ENCODE measurements at regions not wholly inside any gene's neighbourhood (a gene's known extent, or its start where the extent isn't known, plus 50 kb on each side); places are given as distances from the start of the nearest gene placed in this dataset.
"Not testable (repeated sequence)": the region's sequence is repeated elsewhere in the genome, so short reads cannot be mapped to it uniquely, and the experiment has no call there.

- Histone ChIP-seq H3K9ac (ENCODE audit: low read length) (no peak overlapping the region), H3K36me3 (ENCODE audit: control insufficient read depth, insufficient read depth, low read length) (no peaks in the 10 kb centered on the region), H3K27ac (ENCODE audit: low read depth, low read length) (no peak overlapping the region), H3K27me3 (ENCODE audit: control insufficient read depth, insufficient read depth, low read length) (no peaks in the 10 kb centered on the region), H3K4me3 (ENCODE audit: low read length) (no peak overlapping the region), H3K4me1 (ENCODE audit: control insufficient read depth, insufficient read depth, low read length) (no peaks in the 10 kb centered on the region)
Observed at GRCh38 chr2:14903709-14904374, 271.3 kb downstream of the LRATD1 start.

GRCh38 chr2:14904378-14904777, 271.9 kb downstream of the LRATD1 start:
- not testable (repeated sequence) for H3K9ac ChIP-seq (ENCODE audit: low read length); H3K4me1 ChIP-seq (ENCODE audit: control insufficient read depth, insufficient read depth, low read length); H3K36me3 ChIP-seq (ENCODE audit: control insufficient read depth, insufficient read depth, low read length); H3K4me3 ChIP-seq (ENCODE audit: low read length); H3K27ac ChIP-seq (ENCODE audit: low read depth, low read length); H3K27me3 ChIP-seq (ENCODE audit: control insufficient read depth, insufficient read depth, low read length)

GRCh38 chr2:14905571-14905970, 273.1 kb downstream of the LRATD1 start:
- H3K9ac ChIP-seq (ENCODE audit: low read length), result no peak overlapping the region
- H3K36me3 ChIP-seq (ENCODE audit: control insufficient read depth, insufficient read depth, low read length), result no peaks in the 10 kb centered on the region
- no peak overlapping the region for H3K27ac ChIP-seq (ENCODE audit: low read depth, low read length)
- no peaks in the 10 kb centered on the region for H3K27me3 ChIP-seq (ENCODE audit: control insufficient read depth, insufficient read depth, low read length)
- no peaks in the 10 kb centered on the region for H3K4me1 ChIP-seq (ENCODE audit: control insufficient read depth, insufficient read depth, low read length)
- H3K4me3 ChIP-seq (ENCODE audit: low read length), result no peak overlapping the region

- Histone ChIP-seq H3K4me1 (ENCODE audit: control insufficient read depth, insufficient read depth, low read length) (no peaks in the 10 kb centered on the region), H3K27me3 (ENCODE audit: control insufficient read depth, insufficient read depth, low read length) (no peaks in the 10 kb centered on the region), H3K36me3 (ENCODE audit: control insufficient read depth, insufficient read depth, low read length) (no peaks in the 10 kb centered on the region), H3K9ac (ENCODE audit: low read length) (no peak overlapping the region), H3K4me3 (ENCODE audit: low read length) (no peak overlapping the region), H3K27ac (ENCODE audit: low read depth, low read length) (no peak overlapping the region)
Observed at GRCh38 chr2:14907014-14907612, 274.6 kb downstream of the LRATD1 start.

- Histone ChIP-seq H3K4me1 (ENCODE audit: control insufficient read depth, insufficient read depth, low read length) (no peaks in the 10 kb centered on the region), H3K27ac (ENCODE audit: low read depth, low read length) (no peak overlapping the region), H3K4me3 (ENCODE audit: low read length) (no peak overlapping the region), H3K27me3 (ENCODE audit: control insufficient read depth, insufficient read depth, low read length) (no peaks in the 10 kb centered on the region), H3K36me3 (ENCODE audit: control insufficient read depth, insufficient read depth, low read length) (no peaks in the 10 kb centered on the region), H3K9ac (ENCODE audit: low read length) (no peak overlapping the region)
Observed at GRCh38 chr2:14909795-14910194, 277.3 kb downstream of the LRATD1 start.

- Histone ChIP-seq H3K36me3 (ENCODE audit: control insufficient read depth, insufficient read depth, low read length) (no peaks in the 10 kb centered on the region), H3K27ac (ENCODE audit: low read depth, low read length) (no peak overlapping the region), H3K27me3 (ENCODE audit: control insufficient read depth, insufficient read depth, low read length) (no peaks in the 10 kb centered on the region), H3K9ac (ENCODE audit: low read length) (no peak overlapping the region), H3K4me3 (ENCODE audit: low read length) (no peak overlapping the region), H3K4me1 (ENCODE audit: control insufficient read depth, insufficient read depth, low read length) (no peaks in the 10 kb centered on the region)
Observed at GRCh38 chr2:14910654-14911053, 278.1 kb downstream of the LRATD1 start.

GRCh38 chr2:14915983-14916382, 283.5 kb downstream of the LRATD1 start:
- Histone ChIP-seq H3K27me3 (ENCODE audit: control insufficient read depth, insufficient read depth, low read length) (no peaks in the 10 kb centered on the region), H3K36me3 (ENCODE audit: control insufficient read depth, insufficient read depth, low read length) (no peaks in the 10 kb centered on the region), H3K27ac (ENCODE audit: low read depth, low read length) (no peak overlapping the region), H3K9ac (ENCODE audit: low read length) (no peak overlapping the region), H3K4me3 (ENCODE audit: low read length) (no peak overlapping the region), H3K4me1 (ENCODE audit: control insufficient read depth, insufficient read depth, low read length) (no peaks in the 10 kb centered on the region)

- no peaks in the 10 kb centered on the region for H3K4me1 ChIP-seq (ENCODE audit: control insufficient read depth, insufficient read depth, low read length)
Observed at GRCh38 chr2:14923820-14924580, 291.5 kb downstream of the LRATD1 start.

GRCh38 chr2:14925471-14925870, 293.0 kb downstream of the LRATD1 start:
- no peaks in the 10 kb centered on the region for H3K27me3 ChIP-seq (ENCODE audit: control insufficient read depth, insufficient read depth, low read length)
- no peak overlapping the region for H3K9ac ChIP-seq (ENCODE audit: low read length)
- H3K36me3 ChIP-seq (ENCODE audit: control insufficient read depth, insufficient read depth, low read length), result no peaks in the 10 kb centered on the region
- H3K4me1 ChIP-seq (ENCODE audit: control insufficient read depth, insufficient read depth, low read length), result no peaks in the 10 kb centered on the region
- no peak overlapping the region for H3K27ac ChIP-seq (ENCODE audit: low read depth, low read length)
- no peak overlapping the region for H3K4me3 ChIP-seq (ENCODE audit: low read length)

More at GRCh38 chr2:14923820-14924580, 291.5 kb downstream of the LRATD1 start:
- no peak overlapping the region for H3K4me3 ChIP-seq (ENCODE audit: low read length)
- H3K9ac ChIP-seq (ENCODE audit: low read length), result no peak overlapping the region
- no peak overlapping the region for H3K27ac ChIP-seq (ENCODE audit: low read depth, low read length)
- no peaks in the 10 kb centered on the region for H3K27me3 ChIP-seq (ENCODE audit: control insufficient read depth, insufficient read depth, low read length)
- H3K36me3 ChIP-seq (ENCODE audit: control insufficient read depth, insufficient read depth, low read length), result no peaks in the 10 kb centered on the region

GRCh38 chr2:14927021-14927564, 294.6 kb downstream of the LRATD1 start:
- H3K9ac ChIP-seq (ENCODE audit: low read length), result no peak overlapping the region
- no peak overlapping the region for H3K27ac ChIP-seq (ENCODE audit: low read depth, low read length)
- no peaks in the 10 kb centered on the region for H3K27me3 ChIP-seq (ENCODE audit: control insufficient read depth, insufficient read depth, low read length)
- no peaks in the 10 kb centered on the region for H3K36me3 ChIP-seq (ENCODE audit: control insufficient read depth, insufficient read depth, low read length)
- H3K4me1 ChIP-seq (ENCODE audit: control insufficient read depth, insufficient read depth, low read length), result no peaks in the 10 kb centered on the region
- no peak overlapping the region for H3K4me3 ChIP-seq (ENCODE audit: low read length)

- H3K9ac ChIP-seq (ENCODE audit: low read length), result no peak overlapping the region
- no peaks in the 10 kb centered on the region for H3K4me1 ChIP-seq (ENCODE audit: control insufficient read depth, insufficient read depth, low read length)
- H3K27me3 ChIP-seq (ENCODE audit: control insufficient read depth, insufficient read depth, low read length), result no peaks in the 10 kb centered on the region
- H3K36me3 ChIP-seq (ENCODE audit: control insufficient read depth, insufficient read depth, low read length), result no peaks in the 10 kb centered on the region
- H3K4me3 ChIP-seq (ENCODE audit: low read length), result no peak overlapping the region
- H3K27ac ChIP-seq (ENCODE audit: low read depth, low read length), result no peak overlapping the region
Observed at GRCh38 chr2:14928056-14928455, 295.5 kb downstream of the LRATD1 start.

GRCh38 chr2:14930441-14930840, 297.9 kb downstream of the LRATD1 start:
- Histone ChIP-seq H3K4me3 (ENCODE audit: low read length) (no peak overlapping the region), H3K9ac (ENCODE audit: low read length) (no peak overlapping the region), H3K27ac (ENCODE audit: low read depth, low read length) (no peak overlapping the region), H3K4me1 (ENCODE audit: control insufficient read depth, insufficient read depth, low read length) (no peaks in the 10 kb centered on the region), H3K36me3 (ENCODE audit: control insufficient read depth, insufficient read depth, low read length) (no peaks in the 10 kb centered on the region), H3K27me3 (ENCODE audit: control insufficient read depth, insufficient read depth, low read length) (no peaks in the 10 kb centered on the region)
